Islet precursor cell (in vitro differentiated cells): ENCODE measurements at regions not wholly inside any gene's neighbourhood (a gene's known extent, or its start where the extent isn't known, plus 50 kb on each side); places are given as distances from the start of the nearest gene placed in this dataset.

Experiments used
- DNase-seq: peaks from one replicate; pipeline ENCODE4 v3.0.0-alpha.2; 2018

GRCh38 chr12:125440399-125440798, 375.2 kb downstream of the AACS start:
- no peak for DNase-seq

GRCh38 chr12:125443341-125443740, 378.1 kb downstream of the AACS start:
- no peak for DNase-seq

- no peak for DNase-seq
Measured at GRCh38 chr12:125451408-125451807, 386.2 kb downstream of the AACS start.

- DNase-seq, result no peak
Measured at GRCh38 chr12:125453751-125454150, 388.5 kb downstream of the AACS start.

GRCh38 chr12:125454291-125454690, 389.1 kb downstream of the AACS start:
- DNase-seq, result no peak

- DNase-seq, result no peak
Measured at GRCh38 chr12:125454786-125455480, 389.7 kb downstream of the AACS start.

- DNase-seq, result no peak
Measured at GRCh38 chr12:125455556-125455955, 390.3 kb downstream of the AACS start.

GRCh38 chr12:125458552-125459268, 393.5 kb downstream of the AACS start:
- DNase-seq, result no peak

- no peak for DNase-seq
Measured at GRCh38 chr12:125461831-125462230, 396.6 kb downstream of the AACS start.

GRCh38 chr12:125463386-125463785, 398.2 kb downstream of the AACS start:
- no peak for DNase-seq

GRCh38 chr12:125467363-125467762, 402.1 kb downstream of the AACS start:
- DNase-seq, result no peak

- DNase-seq, result peak; percentile 39
Measured at GRCh38 chr12:125469683-125470082, 404.4 kb downstream of the AACS start.

- peak; percentile 65 for DNase-seq
Measured at GRCh38 chr12:125470838-125471783, 405.9 kb downstream of the AACS start.

GRCh38 chr12:125473501-125473900, 408.3 kb downstream of the AACS start:
- no peak for DNase-seq

GRCh38 chr12:125487336-125487735, 422.1 kb downstream of the AACS start:
- DNase-seq, result peak; percentile 38

GRCh38 chr12:125491553-125491952, 426.3 kb downstream of the AACS start:
- peak; percentile 38 for DNase-seq

- DNase-seq, result peak; percentile 50
Measured at GRCh38 chr12:125492354-125493270, 427.4 kb downstream of the AACS start.

- DNase-seq, result no peak
Measured at GRCh38 chr12:125493704-125494308, 428.6 kb downstream of the AACS start.

- peak; percentile 98 for DNase-seq
Measured at GRCh38 chr12:125503128-125503527, 437.9 kb downstream of the AACS start.

GRCh38 chr12:125509195-125509594, 444.0 kb downstream of the AACS start:
- DNase-seq, result peak; percentile 75

- DNase-seq, result no peak
Measured at GRCh38 chr12:125512541-125513298, 447.5 kb downstream of the AACS start.
